ENCODE measurements at regions not wholly inside any gene's neighbourhood (a gene's known extent, or its start where the extent isn't known, plus 50 kb on each side); places are given as distances from the start of the nearest gene placed in this dataset.

GRCh38 chrX:26848511-26848910 lies 614.6 kb downstream of the PPP4R3C start:
- TF ChIP-seq, protein P1, sequence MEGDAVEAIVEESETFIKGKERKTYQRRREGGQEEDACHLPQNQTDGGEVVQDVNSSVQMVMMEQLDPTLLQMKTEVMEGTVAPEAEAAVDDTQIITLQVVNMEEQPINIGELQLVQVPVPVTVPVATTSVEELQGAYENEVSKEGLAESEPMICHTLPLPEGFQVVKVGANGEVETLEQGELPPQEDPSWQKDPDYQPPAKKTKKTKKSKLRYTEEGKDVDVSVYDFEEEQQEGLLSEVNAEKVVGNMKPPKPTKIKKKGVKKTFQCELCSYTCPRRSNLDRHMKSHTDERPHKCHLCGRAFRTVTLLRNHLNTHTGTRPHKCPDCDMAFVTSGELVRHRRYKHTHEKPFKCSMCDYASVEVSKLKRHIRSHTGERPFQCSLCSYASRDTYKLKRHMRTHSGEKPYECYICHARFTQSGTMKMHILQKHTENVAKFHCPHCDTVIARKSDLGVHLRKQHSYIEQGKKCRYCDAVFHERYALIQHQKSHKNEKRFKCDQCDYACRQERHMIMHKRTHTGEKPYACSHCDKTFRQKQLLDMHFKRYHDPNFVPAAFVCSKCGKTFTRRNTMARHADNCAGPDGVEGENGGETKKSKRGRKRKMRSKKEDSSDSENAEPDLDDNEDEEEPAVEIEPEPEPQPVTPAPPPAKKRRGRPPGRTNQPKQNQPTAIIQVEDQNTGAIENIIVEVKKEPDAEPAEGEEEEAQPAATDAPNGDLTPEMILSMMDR (IDR thresholded peaks at IDR 0.05): no peak
- TF ChIP-seq POLR2A (IDR thresholded peaks at IDR 0.05): no peak
- no peak for TF ChIP-seq POLR2AphosphoS5 (IDR thresholded peaks at IDR 0.05)
- TF ChIP-seq EP300 (IDR thresholded peaks at IDR 0.05): no peak
